ENCODE measurements at regions not wholly inside any gene's neighbourhood (a gene's known extent, or its start where the extent isn't known, plus 50 kb on each side); places are given as distances from the start of the nearest gene placed in this dataset.

DNA sequence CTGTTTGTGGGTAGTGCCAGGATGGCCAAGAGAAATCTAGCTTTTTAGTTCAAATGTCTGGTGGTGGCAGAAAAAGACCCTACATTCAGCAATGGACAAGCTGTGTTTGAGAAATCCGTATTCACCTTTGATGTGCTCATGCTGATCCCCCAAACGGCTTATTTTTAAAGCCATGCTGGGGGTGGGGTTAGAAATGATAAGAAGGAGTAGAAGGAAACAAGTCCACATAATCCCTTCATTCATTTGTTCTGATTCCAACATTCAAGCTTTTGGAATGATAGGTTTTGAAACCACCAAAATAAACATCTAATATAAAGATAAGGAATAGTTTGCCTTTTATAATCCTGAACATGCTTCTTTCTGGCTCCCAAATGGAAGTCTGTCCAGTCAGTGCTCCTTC, 92.0 kb upstream of the DKK2 start:
- DNase-seq = no peak
- no peaks in the 10 kb centered on the region for H3K4me1 ChIP-seq (ENCODE audit: control insufficient read depth in 1 of 2, insufficient read depth in 2 of 2, low read length in 2 of 2)
- H3K27me3 ChIP-seq (ENCODE audit: control insufficient read depth in 1 of 2, insufficient read depth in 2 of 2, low read length in 1 of 2) = no peaks in the 10 kb centered on the region
- H3K36me3 ChIP-seq (ENCODE audit: control insufficient read depth in 1 of 2, insufficient read depth in 2 of 2, low read length in 1 of 2) = no peaks in the 10 kb centered on the region
- intact Hi-C loops (cut with DNase I) = no loop called here
- no peak overlapping the region for H3K4me3 ChIP-seq (ENCODE audit: low read length in 2 of 2)
- no peak overlapping the region for H3K27ac ChIP-seq (ENCODE audit: low read depth in 1 of 2, low read length in 2 of 2)
- 52 to 65% methylated on average over 2 of the region's 2 CpGs for WGBS, 2 donors
- ATAC-seq (ENCODE audit: low FRiP score) = no peak
- no peaks in the 10 kb centered on the region for H3K9me3 ChIP-seq (ENCODE audit: control insufficient read depth, low read length)

GRCh38 chr4:107125496-107125895, 89.4 kb upstream of the DKK2 start:
- ATAC-seq (ENCODE audit: low FRiP score) (no peak), DNase-seq (no peak)
- no peaks in the 10 kb centered on the region for H3K36me3 ChIP-seq (ENCODE audit: control insufficient read depth in 1 of 2, insufficient read depth in 2 of 2, low read length in 1 of 2)
- WGBS, 2 donors = 14 to 16% methylated on average over 2 of the region's 2 CpGs
- no peak overlapping the region for H3K4me3 ChIP-seq (ENCODE audit: low read length in 2 of 2)
- H3K4me1 ChIP-seq (ENCODE audit: control insufficient read depth in 1 of 2, insufficient read depth in 2 of 2, low read length in 2 of 2) = no peaks in the 10 kb centered on the region
- intact Hi-C loops (cut with DNase I) = no loop called here
- H3K9me3 ChIP-seq (ENCODE audit: control insufficient read depth, low read length) = no peaks in the 10 kb centered on the region
- no peaks in the 10 kb centered on the region for H3K27me3 ChIP-seq (ENCODE audit: control insufficient read depth in 1 of 2, insufficient read depth in 2 of 2, low read length in 1 of 2)
- H3K27ac ChIP-seq (ENCODE audit: low read depth in 1 of 2, low read length in 2 of 2) = no peak overlapping the region

- Histone ChIP-seq H3K9me3 (ENCODE audit: control insufficient read depth, low read length) (no peaks in the 10 kb centered on the region), H3K4me1 (ENCODE audit: control insufficient read depth in 1 of 2, insufficient read depth in 2 of 2, low read length in 2 of 2) (no peaks in the 10 kb centered on the region), H3K27ac (ENCODE audit: low read depth in 1 of 2, low read length in 2 of 2) (no peak overlapping the region), H3K27me3 (ENCODE audit: control insufficient read depth in 1 of 2, insufficient read depth in 2 of 2, low read length in 1 of 2) (no peaks in the 10 kb centered on the region), H3K4me3 (ENCODE audit: low read length in 2 of 2) (no peak overlapping the region), H3K36me3 (ENCODE audit: control insufficient read depth in 1 of 2, insufficient read depth in 2 of 2, low read length in 1 of 2) (no peaks in the 10 kb centered on the region)
- WGBS, 2 donors = 15 to 16% methylated on average over 2 of the region's 2 CpGs
- DNase-seq (no peak), ATAC-seq (ENCODE audit: low FRiP score) (no peak)
- intact Hi-C loops (cut with DNase I) = no loop called here
Measured at GRCh38 chr4:107122736-107123135, 86.6 kb upstream of the DKK2 start.

DNA sequence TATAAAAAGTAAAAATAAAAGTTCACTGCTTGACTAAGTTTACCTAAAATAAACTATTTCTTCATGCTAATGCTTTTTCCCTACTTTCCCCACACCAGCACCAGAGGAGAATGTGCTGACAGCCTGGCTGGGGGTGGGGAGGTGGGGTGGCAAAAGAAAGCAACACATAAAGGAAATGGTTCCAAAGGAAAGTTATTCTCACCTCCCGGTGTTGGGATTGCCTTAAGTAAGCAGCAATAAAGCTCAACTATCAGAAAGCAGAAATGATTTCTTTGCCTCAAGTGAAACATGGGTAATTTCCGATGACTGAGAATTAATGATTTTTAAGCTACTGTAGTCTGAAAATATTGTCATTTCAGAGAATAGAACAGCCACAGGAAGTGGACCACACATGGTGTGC, 84.5 kb upstream of the DKK2 start:
- H3K4me1 ChIP-seq (ENCODE audit: control insufficient read depth in 1 of 2, insufficient read depth in 2 of 2, low read length in 2 of 2) = no peaks in the 10 kb centered on the region
- intact Hi-C loops (cut with DNase I) = no loop called here
- H3K27me3 ChIP-seq (ENCODE audit: control insufficient read depth in 1 of 2, insufficient read depth in 2 of 2, low read length in 1 of 2) = no peaks in the 10 kb centered on the region
- no peak overlapping the region for H3K4me3 ChIP-seq (ENCODE audit: low read length in 2 of 2)
- no peaks in the 10 kb centered on the region for H3K9me3 ChIP-seq (ENCODE audit: control insufficient read depth, low read length)
- no peaks in the 10 kb centered on the region for H3K36me3 ChIP-seq (ENCODE audit: control insufficient read depth in 1 of 2, insufficient read depth in 2 of 2, low read length in 1 of 2)
- H3K27ac ChIP-seq (ENCODE audit: low read depth in 1 of 2, low read length in 2 of 2) = peak overlapping the region in 1 of 2 donors; percentile 43
- WGBS, 2 donors = 11 to 17% methylated on average over 2 of the region's 2 CpGs
- DNase-seq = peak in 1 of 2 donors; percentile 47
- no peak for ATAC-seq (ENCODE audit: low FRiP score)

- ATAC-seq (ENCODE audit: low FRiP score) (no peak), DNase-seq (no peak)
- intact Hi-C loops (cut with DNase I) = no loop called here
- no peaks in the 10 kb centered on the region for H3K4me1 ChIP-seq (ENCODE audit: control insufficient read depth in 1 of 2, insufficient read depth in 2 of 2, low read length in 2 of 2)
- no peak overlapping the region for H3K27ac ChIP-seq (ENCODE audit: low read depth in 1 of 2, low read length in 2 of 2)
- no peaks in the 10 kb centered on the region for H3K9me3 ChIP-seq (ENCODE audit: control insufficient read depth, low read length)
- no peak overlapping the region for H3K4me3 ChIP-seq (ENCODE audit: low read length in 2 of 2)
- H3K27me3 ChIP-seq (ENCODE audit: control insufficient read depth in 1 of 2, insufficient read depth in 2 of 2, low read length in 1 of 2) = no peaks in the 10 kb centered on the region
- 94 to 97% methylated on average over 1 of the region's 1 CpG for WGBS, 2 donors
- H3K36me3 ChIP-seq (ENCODE audit: control insufficient read depth in 1 of 2, insufficient read depth in 2 of 2, low read length in 1 of 2) = no peaks in the 10 kb centered on the region
Measured at GRCh38 chr4:107117726-107118125, 81.6 kb upstream of the DKK2 start.

GRCh38 chr4:107115185-107115847, 79.2 kb upstream of the DKK2 start:
- DNase-seq (no peak), ATAC-seq (ENCODE audit: low FRiP score) (no peak)
- H3K9me3 ChIP-seq (ENCODE audit: control insufficient read depth, low read length) = no peaks in the 10 kb centered on the region
- H3K36me3 ChIP-seq (ENCODE audit: control insufficient read depth in 1 of 2, insufficient read depth in 2 of 2, low read length in 1 of 2) = no peaks in the 10 kb centered on the region
- no peak overlapping the region for H3K27ac ChIP-seq (ENCODE audit: low read depth in 1 of 2, low read length in 2 of 2)
- intact Hi-C loops (cut with DNase I) = no loop called here
- WGBS, 2 donors = 90 to 91% methylated on average over 5 of the region's 5 CpGs
- H3K27me3 ChIP-seq (ENCODE audit: control insufficient read depth in 1 of 2, insufficient read depth in 2 of 2, low read length in 1 of 2) = no peaks in the 10 kb centered on the region
- no peak overlapping the region for H3K4me3 ChIP-seq (ENCODE audit: low read length in 2 of 2)
- no peaks in the 10 kb centered on the region for H3K4me1 ChIP-seq (ENCODE audit: control insufficient read depth in 1 of 2, insufficient read depth in 2 of 2, low read length in 2 of 2)

GRCh38 chr4:107114059-107114458, 77.9 kb upstream of the DKK2 start:
- Histone ChIP-seq H3K36me3 (ENCODE audit: control insufficient read depth in 1 of 2, insufficient read depth in 2 of 2, low read length in 1 of 2) (no peaks in the 10 kb centered on the region), H3K9me3 (ENCODE audit: control insufficient read depth, low read length) (no peaks in the 10 kb centered on the region), H3K4me3 (ENCODE audit: low read length in 2 of 2) (no peak overlapping the region), H3K27ac (ENCODE audit: low read depth in 1 of 2, low read length in 2 of 2) (no peak overlapping the region), H3K27me3 (ENCODE audit: control insufficient read depth in 1 of 2, insufficient read depth in 2 of 2, low read length in 1 of 2) (no peaks in the 10 kb centered on the region), H3K4me1 (ENCODE audit: control insufficient read depth in 1 of 2, insufficient read depth in 2 of 2, low read length in 2 of 2) (no peaks in the 10 kb centered on the region)
- no peak for DNase-seq
- no peak for ATAC-seq (ENCODE audit: low FRiP score)
- intact Hi-C loops (cut with DNase I) = no loop called here
- WGBS, 2 donors = 90 to 91% methylated on average over 2 of the region's 2 CpGs

DNA sequence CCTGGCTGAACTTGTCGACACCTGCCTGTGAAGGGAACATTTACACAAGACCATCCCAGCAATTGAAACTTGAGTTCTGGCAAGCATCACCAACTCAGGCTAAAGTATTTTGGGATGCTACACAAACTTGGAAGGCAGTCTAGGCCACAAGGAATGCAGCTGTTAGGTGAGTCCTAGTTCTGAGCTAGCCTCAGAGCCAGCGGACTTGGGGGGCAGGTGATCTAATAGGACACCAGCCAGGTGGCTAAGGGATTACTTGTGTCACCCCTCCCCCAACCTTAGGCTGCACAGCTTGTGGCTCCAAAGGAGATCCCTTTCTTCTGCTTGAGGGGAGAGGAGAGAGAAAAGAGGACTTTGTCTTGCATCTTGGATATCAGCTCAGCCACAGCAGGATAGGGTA, 62.3 kb upstream of the DKK2 start:
- no peak overlapping the region for H3K27ac ChIP-seq (ENCODE audit: low read depth in 1 of 2, low read length in 2 of 2)
- no peaks in the 10 kb centered on the region for H3K4me1 ChIP-seq (ENCODE audit: control insufficient read depth in 1 of 2, insufficient read depth in 2 of 2, low read length in 2 of 2)
- intact Hi-C loops (cut with DNase I) = no loop called here
- ATAC-seq (ENCODE audit: low FRiP score) = no peak
- 85 to 87% methylated on average over 2 of the region's 2 CpGs for WGBS, 2 donors
- H3K9me3 ChIP-seq (ENCODE audit: control insufficient read depth, low read length) = no peaks in the 10 kb centered on the region
- H3K36me3 ChIP-seq (ENCODE audit: control insufficient read depth in 1 of 2, insufficient read depth in 2 of 2, low read length in 1 of 2) = no peaks in the 10 kb centered on the region
- H3K4me3 ChIP-seq (ENCODE audit: low read length in 2 of 2) = no peak overlapping the region
- H3K27me3 ChIP-seq (ENCODE audit: control insufficient read depth in 1 of 2, insufficient read depth in 2 of 2, low read length in 1 of 2) = no peaks in the 10 kb centered on the region
- DNase-seq = no peak

DNA sequence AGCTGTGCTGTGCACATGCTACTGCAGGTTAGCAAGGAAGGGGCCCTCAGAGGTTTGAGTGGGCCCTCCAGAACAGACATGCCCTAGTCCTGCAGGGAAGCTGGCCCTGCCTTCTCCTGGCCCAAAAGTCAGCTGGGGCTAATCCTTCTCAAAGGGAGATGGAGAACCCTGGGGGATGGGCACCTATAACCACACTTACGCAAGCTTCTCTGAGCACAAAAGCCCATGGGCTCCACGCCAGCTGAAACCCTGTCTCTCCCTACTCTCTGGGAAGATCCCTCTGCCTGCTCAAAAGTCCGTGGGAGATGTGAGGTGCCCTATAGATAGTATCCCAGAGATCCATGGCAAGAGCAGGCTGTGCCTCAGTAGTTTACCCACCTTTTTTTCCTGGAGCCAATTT, 58.9 kb upstream of the DKK2 start:
- Histone ChIP-seq H3K4me1 (ENCODE audit: control insufficient read depth in 1 of 2, insufficient read depth in 2 of 2, low read length in 2 of 2) (no peaks in the 10 kb centered on the region), H3K4me3 (ENCODE audit: low read length in 2 of 2) (no peak overlapping the region), H3K36me3 (ENCODE audit: control insufficient read depth in 1 of 2, insufficient read depth in 2 of 2, low read length in 1 of 2) (no peaks in the 10 kb centered on the region), H3K27me3 (ENCODE audit: control insufficient read depth in 1 of 2, insufficient read depth in 2 of 2, low read length in 1 of 2) (no peaks in the 10 kb centered on the region), H3K9me3 (ENCODE audit: control insufficient read depth, low read length) (no peaks in the 10 kb centered on the region), H3K27ac (ENCODE audit: low read depth in 1 of 2, low read length in 2 of 2) (no peak overlapping the region)
- intact Hi-C loops (cut with DNase I) = no loop called here
- DNase-seq (no peak), ATAC-seq (ENCODE audit: low FRiP score) (no peak)
- WGBS, 2 donors = 89 to 90% methylated on average over 3 of the region's 3 CpGs
